ENCODE measurements at regions not wholly inside any gene's neighbourhood (a gene's known extent, or its start where the extent isn't known, plus 50 kb on each side); places are given as distances from the start of the nearest gene placed in this dataset.
"Not testable (repeated sequence)": the region's sequence is repeated elsewhere in the genome, so short reads cannot be mapped to it uniquely, and the experiment has no call there.

GRCh38 chr2:36184848-36185247, 170.7 kb upstream of the CRIM1 start:
- no peak overlapping the region for H3K9ac ChIP-seq (ENCODE audit: low read length in 2 of 2)
- no peak overlapping the region for H3K4me3 ChIP-seq (ENCODE audit: low read length in 2 of 2)
- no peak overlapping the region for H3K27ac ChIP-seq (ENCODE audit: low read length)
- H3K27me3 ChIP-seq (ENCODE audit: control insufficient read depth in 1 of 2, insufficient read depth in 2 of 2, low read length in 2 of 2): no peaks in the 10 kb centered on the region
- H3K9me3 ChIP-seq (ENCODE audit: control insufficient read depth in 2 of 2, low read length in 2 of 2): no peaks in the 10 kb centered on the region
- no peaks in the 10 kb centered on the region for H3K4me1 ChIP-seq (ENCODE audit: control insufficient read depth, insufficient read depth, low read length)
- no peaks in the 10 kb centered on the region for H3K36me3 ChIP-seq (ENCODE audit: control insufficient read depth in 2 of 2, insufficient read depth in 2 of 2, low read length in 2 of 2)

- not testable (repeated sequence) for H3K4me3 ChIP-seq (ENCODE audit: low read length in 2 of 2); H3K9ac ChIP-seq (ENCODE audit: low read length in 2 of 2); H3K27me3 ChIP-seq (ENCODE audit: control insufficient read depth in 1 of 2, insufficient read depth in 2 of 2, low read length in 2 of 2); H3K4me1 ChIP-seq (ENCODE audit: control insufficient read depth, insufficient read depth, low read length); H3K27ac ChIP-seq (ENCODE audit: low read length); H3K36me3 ChIP-seq (ENCODE audit: control insufficient read depth in 2 of 2, insufficient read depth in 2 of 2, low read length in 2 of 2); H3K9me3 ChIP-seq (ENCODE audit: control insufficient read depth in 2 of 2, low read length in 2 of 2)
These were observed 174.6 kb upstream of the CRIM1 start for GRCh38 chr2:36180789-36181482.

- not testable (repeated sequence) for H3K9ac ChIP-seq (ENCODE audit: low read length in 2 of 2); H3K4me3 ChIP-seq (ENCODE audit: low read length in 2 of 2); H3K27me3 ChIP-seq (ENCODE audit: control insufficient read depth in 1 of 2, insufficient read depth in 2 of 2, low read length in 2 of 2); H3K9me3 ChIP-seq (ENCODE audit: control insufficient read depth in 2 of 2, low read length in 2 of 2); H3K36me3 ChIP-seq (ENCODE audit: control insufficient read depth in 2 of 2, insufficient read depth in 2 of 2, low read length in 2 of 2); H3K27ac ChIP-seq (ENCODE audit: low read length); H3K4me1 ChIP-seq (ENCODE audit: control insufficient read depth, insufficient read depth, low read length)
These were observed 175.3 kb upstream of the CRIM1 start for GRCh38 chr2:36180293-36180692.

GRCh38 chr2:36179668-36180269, 175.8 kb upstream of the CRIM1 start:
- not testable (repeated sequence) for H3K27ac ChIP-seq (ENCODE audit: low read length); H3K36me3 ChIP-seq (ENCODE audit: control insufficient read depth in 2 of 2, insufficient read depth in 2 of 2, low read length in 2 of 2); H3K9me3 ChIP-seq (ENCODE audit: control insufficient read depth in 2 of 2, low read length in 2 of 2); H3K4me3 ChIP-seq (ENCODE audit: low read length in 2 of 2); H3K9ac ChIP-seq (ENCODE audit: low read length in 2 of 2); H3K27me3 ChIP-seq (ENCODE audit: control insufficient read depth in 1 of 2, insufficient read depth in 2 of 2, low read length in 2 of 2); H3K4me1 ChIP-seq (ENCODE audit: control insufficient read depth, insufficient read depth, low read length)

- Histone ChIP-seq H3K4me1 (ENCODE audit: control insufficient read depth, insufficient read depth, low read length) (no peaks in the 10 kb centered on the region), H3K9ac (ENCODE audit: low read length in 2 of 2) (no peak overlapping the region), H3K27ac (ENCODE audit: low read length) (no peak overlapping the region), H3K4me3 (ENCODE audit: low read length in 2 of 2) (no peak overlapping the region), H3K27me3 (ENCODE audit: control insufficient read depth in 1 of 2, insufficient read depth in 2 of 2, low read length in 2 of 2) (no peaks in the 10 kb centered on the region), H3K36me3 (ENCODE audit: control insufficient read depth in 2 of 2, insufficient read depth in 2 of 2, low read length in 2 of 2) (no peaks in the 10 kb centered on the region), H3K9me3 (ENCODE audit: control insufficient read depth in 2 of 2, low read length in 2 of 2) (no peaks in the 10 kb centered on the region)
These were observed 177.2 kb upstream of the CRIM1 start for GRCh38 chr2:36178384-36178783.

GRCh38 chr2:36177282-36177681, 178.3 kb upstream of the CRIM1 start:
- Histone ChIP-seq H3K27ac (ENCODE audit: low read length) (no peak overlapping the region), H3K27me3 (ENCODE audit: control insufficient read depth in 1 of 2, insufficient read depth in 2 of 2, low read length in 2 of 2) (no peaks in the 10 kb centered on the region), H3K9me3 (ENCODE audit: control insufficient read depth in 2 of 2, low read length in 2 of 2) (no peaks in the 10 kb centered on the region), H3K36me3 (ENCODE audit: control insufficient read depth in 2 of 2, insufficient read depth in 2 of 2, low read length in 2 of 2) (no peaks in the 10 kb centered on the region), H3K9ac (ENCODE audit: low read length in 2 of 2) (no peak overlapping the region), H3K4me3 (ENCODE audit: low read length in 2 of 2) (no peak overlapping the region), H3K4me1 (ENCODE audit: control insufficient read depth, insufficient read depth, low read length) (no peaks in the 10 kb centered on the region)

- no peak overlapping the region for H3K9ac ChIP-seq (ENCODE audit: low read length in 2 of 2)
- no peak overlapping the region for H3K27ac ChIP-seq (ENCODE audit: low read length)
- H3K4me1 ChIP-seq (ENCODE audit: control insufficient read depth, insufficient read depth, low read length): no peaks in the 10 kb centered on the region
- no peaks in the 10 kb centered on the region for H3K9me3 ChIP-seq (ENCODE audit: control insufficient read depth in 2 of 2, low read length in 2 of 2)
- H3K27me3 ChIP-seq (ENCODE audit: control insufficient read depth in 1 of 2, insufficient read depth in 2 of 2, low read length in 2 of 2): no peaks in the 10 kb centered on the region
- no peaks in the 10 kb centered on the region for H3K36me3 ChIP-seq (ENCODE audit: control insufficient read depth in 2 of 2, insufficient read depth in 2 of 2, low read length in 2 of 2)
- no peak overlapping the region for H3K4me3 ChIP-seq (ENCODE audit: low read length in 2 of 2)
These were observed 180.7 kb upstream of the CRIM1 start for GRCh38 chr2:36174920-36175319.

- Histone ChIP-seq H3K36me3 (ENCODE audit: control insufficient read depth in 2 of 2, insufficient read depth in 2 of 2, low read length in 2 of 2) (no peaks in the 10 kb centered on the region), H3K4me3 (ENCODE audit: low read length in 2 of 2) (no peak overlapping the region), H3K9ac (ENCODE audit: low read length in 2 of 2) (no peak overlapping the region), H3K27me3 (ENCODE audit: control insufficient read depth in 1 of 2, insufficient read depth in 2 of 2, low read length in 2 of 2) (no peaks in the 10 kb centered on the region), H3K4me1 (ENCODE audit: control insufficient read depth, insufficient read depth, low read length) (no peaks in the 10 kb centered on the region), H3K9me3 (ENCODE audit: control insufficient read depth in 2 of 2, low read length in 2 of 2) (no peaks in the 10 kb centered on the region), H3K27ac (ENCODE audit: low read length) (no peak overlapping the region)
These were observed 181.7 kb upstream of the CRIM1 start for GRCh38 chr2:36173760-36174404.

GRCh38 chr2:36172824-36173223, 182.8 kb upstream of the CRIM1 start:
- H3K4me1 ChIP-seq (ENCODE audit: control insufficient read depth, insufficient read depth, low read length): no peaks in the 10 kb centered on the region
- H3K27me3 ChIP-seq (ENCODE audit: control insufficient read depth in 1 of 2, insufficient read depth in 2 of 2, low read length in 2 of 2): no peaks in the 10 kb centered on the region
- no peak overlapping the region for H3K27ac ChIP-seq (ENCODE audit: low read length)
- no peaks in the 10 kb centered on the region for H3K36me3 ChIP-seq (ENCODE audit: control insufficient read depth in 2 of 2, insufficient read depth in 2 of 2, low read length in 2 of 2)
- no peak overlapping the region for H3K9ac ChIP-seq (ENCODE audit: low read length in 2 of 2)
- H3K4me3 ChIP-seq (ENCODE audit: low read length in 2 of 2): no peak overlapping the region
- H3K9me3 ChIP-seq (ENCODE audit: control insufficient read depth in 2 of 2, low read length in 2 of 2): no peaks in the 10 kb centered on the region

- Histone ChIP-seq H3K4me3 (ENCODE audit: low read length in 2 of 2) (no peak overlapping the region), H3K36me3 (ENCODE audit: control insufficient read depth in 2 of 2, insufficient read depth in 2 of 2, low read length in 2 of 2) (no peaks in the 10 kb centered on the region), H3K9me3 (ENCODE audit: control insufficient read depth in 2 of 2, low read length in 2 of 2) (no peaks in the 10 kb centered on the region), H3K9ac (ENCODE audit: low read length in 2 of 2) (no peak overlapping the region), H3K27ac (ENCODE audit: low read length) (no peak overlapping the region), H3K4me1 (ENCODE audit: control insufficient read depth, insufficient read depth, low read length) (no peaks in the 10 kb centered on the region), H3K27me3 (ENCODE audit: control insufficient read depth in 1 of 2, insufficient read depth in 2 of 2, low read length in 2 of 2) (no peaks in the 10 kb centered on the region)
These were observed 184.8 kb upstream of the CRIM1 start for GRCh38 chr2:36170805-36171204.

- no peaks in the 10 kb centered on the region for H3K4me1 ChIP-seq (ENCODE audit: control insufficient read depth, insufficient read depth, low read length)
- H3K9ac ChIP-seq (ENCODE audit: low read length in 2 of 2): no peak overlapping the region
- no peaks in the 10 kb centered on the region for H3K36me3 ChIP-seq (ENCODE audit: control insufficient read depth in 2 of 2, insufficient read depth in 2 of 2, low read length in 2 of 2)
- no peaks in the 10 kb centered on the region for H3K9me3 ChIP-seq (ENCODE audit: control insufficient read depth in 2 of 2, low read length in 2 of 2)
- H3K27me3 ChIP-seq (ENCODE audit: control insufficient read depth in 1 of 2, insufficient read depth in 2 of 2, low read length in 2 of 2): no peaks in the 10 kb centered on the region
- no peak overlapping the region for H3K4me3 ChIP-seq (ENCODE audit: low read length in 2 of 2)
- no peak overlapping the region for H3K27ac ChIP-seq (ENCODE audit: low read length)
These were observed 185.7 kb upstream of the CRIM1 start for GRCh38 chr2:36169843-36170242.
